ENCODE measurements at regions not wholly inside any gene's neighbourhood (a gene's known extent, or its start where the extent isn't known, plus 50 kb on each side); places are given as distances from the start of the nearest gene placed in this dataset.

DNA sequence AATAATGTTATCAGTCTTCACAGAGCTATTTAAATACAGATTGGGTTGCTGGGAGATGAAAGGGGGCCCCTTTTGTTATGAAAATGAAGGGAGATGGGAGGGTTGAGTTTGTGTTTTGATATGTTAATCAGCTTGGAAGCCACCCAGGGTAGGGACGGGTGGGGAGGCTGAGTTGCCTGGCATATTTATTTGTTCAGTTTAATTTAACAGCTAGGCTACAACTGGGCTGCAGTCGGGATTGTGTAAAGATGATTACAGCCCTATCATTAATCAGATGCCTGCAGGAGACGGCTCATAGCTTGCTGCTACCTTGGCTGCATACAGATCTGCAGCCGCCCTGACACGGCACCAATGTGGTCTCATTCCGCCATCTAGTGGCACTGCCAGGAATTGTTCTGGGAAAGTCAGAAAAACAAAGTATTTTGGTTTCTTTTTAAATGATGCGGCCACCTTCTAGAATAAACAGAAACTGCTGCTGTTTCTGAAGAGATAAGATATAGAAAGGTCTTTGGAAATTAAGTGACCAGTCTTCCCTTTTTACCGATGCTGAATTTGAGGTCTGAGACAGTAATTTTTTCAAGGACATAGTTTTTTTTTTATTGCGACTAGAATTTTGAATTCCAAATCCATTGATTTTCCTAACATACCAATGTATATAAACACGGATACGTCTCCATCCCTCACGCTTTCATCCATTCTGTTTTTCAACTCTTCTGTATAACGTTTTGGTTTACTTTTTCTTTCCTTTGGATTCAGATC lies 458.0 kb upstream of the ASIC2 start:
- no peak overlapping the region for H3K27ac ChIP-seq (ENCODE audit: low read length in 2 of 2)
- CTCF ChIA-PET = interaction anchor here (0.8 to 1.5 kb wide), 10 partner anchors 9 to 1093 kb away, joined by 3 to 5 read pairs (median 4); no protein-coding TSS in a partner anchor
- ATAC-seq (ENCODE audit: low read depth) (peak; percentile 39), DNase-seq (peak; percentile 56)
- H3K4me3 ChIP-seq (ENCODE audit: control extremely low read depth in 1 of 5, extremely low read depth in 1 of 5, insufficient read depth in 1 of 5, low read depth in 2 of 5, low read length in 4 of 5) = no peak overlapping the region
- no peaks in the 10 kb centered on the region for H4K20me1 ChIP-seq (ENCODE audit: control insufficient read depth, insufficient read depth, low read length, poor library complexity, severe bottlenecking)
- Mint-ChIP-seq H3K27ac (no peak overlapping the region), H3K4me1 (peaks cover 4% of the 10 kb centered on the region), H3K9me3 (ENCODE audit: insufficient read depth) (peaks cover 3% of the 10 kb centered on the region), H3K4me3 (no peak overlapping the region), H3K27me3 (peaks cover 38% of the 10 kb centered on the region)
- TF ChIP-seq EZH2 (IDR thresholded peaks at IDR 0.05; ENCODE audit: borderline replicate concordance, insufficient read depth, low read depth, low read length, poor library complexity, severe bottlenecking) = no peak
- TF ChIP-seq, protein P1, sequence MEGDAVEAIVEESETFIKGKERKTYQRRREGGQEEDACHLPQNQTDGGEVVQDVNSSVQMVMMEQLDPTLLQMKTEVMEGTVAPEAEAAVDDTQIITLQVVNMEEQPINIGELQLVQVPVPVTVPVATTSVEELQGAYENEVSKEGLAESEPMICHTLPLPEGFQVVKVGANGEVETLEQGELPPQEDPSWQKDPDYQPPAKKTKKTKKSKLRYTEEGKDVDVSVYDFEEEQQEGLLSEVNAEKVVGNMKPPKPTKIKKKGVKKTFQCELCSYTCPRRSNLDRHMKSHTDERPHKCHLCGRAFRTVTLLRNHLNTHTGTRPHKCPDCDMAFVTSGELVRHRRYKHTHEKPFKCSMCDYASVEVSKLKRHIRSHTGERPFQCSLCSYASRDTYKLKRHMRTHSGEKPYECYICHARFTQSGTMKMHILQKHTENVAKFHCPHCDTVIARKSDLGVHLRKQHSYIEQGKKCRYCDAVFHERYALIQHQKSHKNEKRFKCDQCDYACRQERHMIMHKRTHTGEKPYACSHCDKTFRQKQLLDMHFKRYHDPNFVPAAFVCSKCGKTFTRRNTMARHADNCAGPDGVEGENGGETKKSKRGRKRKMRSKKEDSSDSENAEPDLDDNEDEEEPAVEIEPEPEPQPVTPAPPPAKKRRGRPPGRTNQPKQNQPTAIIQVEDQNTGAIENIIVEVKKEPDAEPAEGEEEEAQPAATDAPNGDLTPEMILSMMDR (IDR thresholded peaks at IDR 0.05) = peak; percentile 97
- peaks cover 0 to 10% (median 0%) of the 10 kb centered on the region in 4 experiments for H3K27me3 ChIP-seq (replicated peaks in 1 of 4; ENCODE audit: control extremely low read depth in 1 of 4, control insufficient read depth in 3 of 4, insufficient read depth in 4 of 4, low read length in 3 of 4)
- 4% methylated on average over 6 of the region's 13 CpGs for WGBS (ENCODE audit: insufficient coverage)
- H3K9me3 ChIP-seq (ENCODE audit: control extremely low read depth in 1 of 3, control insufficient read depth in 2 of 3, insufficient read depth in 1 of 3, low read length in 2 of 3) = peaks cover 2 to 15% (median 5%) of the 10 kb centered on the region in 3 donors
- H3K9ac ChIP-seq (ENCODE audit: low read length) = no peak overlapping the region
- H2AFZ ChIP-seq (ENCODE audit: insufficient read depth, low read depth, low read length, poor library complexity, severe bottlenecking) = peak overlapping the region; percentile 35
- H3K36me3 ChIP-seq (replicated peaks in 1 of 2; ENCODE audit: control extremely low read depth in 1 of 2, control insufficient read depth in 1 of 2, extremely low read depth in 1 of 2, insufficient read depth in 2 of 2, low read length in 1 of 2) = no peaks in the 10 kb centered on the region
- peaks cover 0 to 3% of the 10 kb centered on the region in 2 donors for H3K4me1 ChIP-seq (ENCODE audit: control insufficient read depth in 2 of 2, insufficient read depth in 2 of 2, low read length in 2 of 2)
- no peaks in the 10 kb centered on the region for H3K79me2 ChIP-seq (ENCODE audit: control insufficient read depth, insufficient read depth, low read length)
- POLR2A ChIA-PET = no interaction called here
- H3K4me2 ChIP-seq (replicated peaks; ENCODE audit: low read depth, low read length, poor library complexity, severe bottlenecking) = peak overlapping the region; percentile 26
- intact Hi-C loops (cut with micrococcal nuclease) = no loop called here

DNA sequence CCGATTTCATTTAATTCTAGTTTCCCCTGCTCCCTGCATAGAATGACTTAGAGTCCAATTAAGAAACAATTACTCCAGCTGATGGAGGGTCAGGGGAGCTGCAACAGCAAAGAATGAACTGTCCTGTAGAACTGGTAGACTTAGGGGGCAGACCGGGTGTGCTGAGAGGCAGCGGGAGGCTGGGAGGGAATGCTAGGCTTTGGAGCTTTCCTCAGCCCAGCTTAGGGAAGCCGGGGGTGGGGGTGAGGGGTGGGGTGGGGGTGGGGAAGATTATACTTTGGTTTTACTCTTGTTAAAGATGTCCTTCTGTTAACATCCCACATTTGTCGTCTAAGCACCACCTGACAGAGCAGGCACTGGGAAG lies 458.6 kb upstream of the ASIC2 start:
- TF ChIP-seq, protein P1 (IDR thresholded peaks at IDR 0.05) = no peak
- TF ChIP-seq EZH2 (IDR thresholded peaks at IDR 0.05; ENCODE audit: borderline replicate concordance, insufficient read depth, low read depth, low read length, poor library complexity, severe bottlenecking) = no peak
- H3K27me3 ChIP-seq (replicated peaks in 1 of 4; ENCODE audit: control extremely low read depth in 1 of 4, control insufficient read depth in 3 of 4, insufficient read depth in 4 of 4, low read length in 3 of 4) = peaks cover 0 to 10% (median 0%) of the 10 kb centered on the region in 4 experiments
- Mint-ChIP-seq H3K27me3 (peaks cover 38% of the 10 kb centered on the region), H3K4me1 (peaks cover 4% of the 10 kb centered on the region), H3K9me3 (ENCODE audit: insufficient read depth) (peaks cover 3% of the 10 kb centered on the region), H3K4me3 (no peak overlapping the region), H3K27ac (no peak overlapping the region)
- H3K36me3 ChIP-seq (replicated peaks in 1 of 2; ENCODE audit: control extremely low read depth in 1 of 2, control insufficient read depth in 1 of 2, extremely low read depth in 1 of 2, insufficient read depth in 2 of 2, low read length in 1 of 2) = no peaks in the 10 kb centered on the region
- H4K20me1 ChIP-seq (ENCODE audit: control insufficient read depth, insufficient read depth, low read length, poor library complexity, severe bottlenecking) = no peaks in the 10 kb centered on the region
- H3K9me3 ChIP-seq (ENCODE audit: control extremely low read depth in 1 of 3, control insufficient read depth in 2 of 3, insufficient read depth in 1 of 3, low read length in 2 of 3) = peaks cover 2 to 15% (median 5%) of the 10 kb centered on the region in 3 donors
- ATAC-seq (ENCODE audit: low read depth) (no peak), DNase-seq (no peak)
- no peak overlapping the region for H3K4me2 ChIP-seq (replicated peaks; ENCODE audit: low read depth, low read length, poor library complexity, severe bottlenecking)
- H2AFZ ChIP-seq (ENCODE audit: insufficient read depth, low read depth, low read length, poor library complexity, severe bottlenecking) = no peak overlapping the region
- intact Hi-C loops (cut with micrococcal nuclease) = no loop called here
- peaks cover 0 to 3% of the 10 kb centered on the region in 2 donors for H3K4me1 ChIP-seq (ENCODE audit: control insufficient read depth in 2 of 2, insufficient read depth in 2 of 2, low read length in 2 of 2)
- no peak overlapping the region for H3K4me3 ChIP-seq (ENCODE audit: control extremely low read depth in 1 of 5, extremely low read depth in 1 of 5, insufficient read depth in 1 of 5, low read depth in 2 of 5, low read length in 4 of 5)
- no peaks in the 10 kb centered on the region for H3K79me2 ChIP-seq (ENCODE audit: control insufficient read depth, insufficient read depth, low read length)
- no peak overlapping the region for H3K9ac ChIP-seq (ENCODE audit: low read length)
- H3K27ac ChIP-seq (ENCODE audit: low read length in 2 of 2) = no peak overlapping the region
- ChIA-PET CTCF (interaction anchor here (0.8 to 1.5 kb wide), 6 partner anchors 10 to 1094 kb away, joined by 3 to 5 read pairs (median 4); no protein-coding TSS in a partner anchor), POLR2A (no interaction called here)
- no CpG with 5 or more reads among the region's 5 CpGs for WGBS (ENCODE audit: insufficient coverage)
